IPS-15b (cell line): ENCODE measurements at regions not wholly inside any gene's neighbourhood (a gene's known extent, or its start where the extent isn't known, plus 50 kb on each side); places are given as distances from the start of the nearest gene placed in this dataset.
"Not testable (repeated sequence)": the region's sequence is repeated elsewhere in the genome, so short reads cannot be mapped to it uniquely, and the experiment has no call there.

Experiments used
- H3K27me3 ChIP-seq: one replicate; pipeline ENCODE4 v1.6.1; 2013; ENCODE audit warnings: low read length; ENCODE audit not compliant: control insufficient read depth, insufficient read depth
- H3K36me3 ChIP-seq: one replicate; pipeline ENCODE4 v1.6.1; 2013; ENCODE audit warnings: low read length; ENCODE audit not compliant: control insufficient read depth, insufficient read depth
- H3K4me1 ChIP-seq: one replicate; pipeline ENCODE4 v1.6.1; 2013; ENCODE audit warnings: mild to moderate bottlenecking, low read length; ENCODE audit not compliant: control insufficient read depth, insufficient read depth
- H3K4me3 ChIP-seq: one replicate; pipeline ENCODE4 v1.5.1; 2013; ENCODE audit warnings: low read depth, low read length
- H3K9ac ChIP-seq: one replicate; pipeline ENCODE4 v1.6.1; 2013; ENCODE audit warnings: low read depth, mild to moderate bottlenecking, low read length
- H3K9me3 ChIP-seq: one replicate; pipeline ENCODE4 v1.6.1; 2013; ENCODE audit warnings: mild to moderate bottlenecking, low read length; ENCODE audit not compliant: control insufficient read depth, insufficient read depth

- Histone ChIP-seq H3K27me3 (no peaks in the 10 kb centered on the region), H3K4me3 (no peak overlapping the region), H3K4me1 (peaks cover 2% of the 10 kb centered on the region), H3K36me3 (no peaks in the 10 kb centered on the region), H3K9ac (no peak overlapping the region), H3K9me3 (no peaks in the 10 kb centered on the region)
Measured at GRCh38 chr2:12554224-12555011, 162.3 kb upstream of the TRIB2 start.

- Histone ChIP-seq H3K9ac (no peak overlapping the region), H3K4me1 (peaks cover 2% of the 10 kb centered on the region), H3K36me3 (no peaks in the 10 kb centered on the region), H3K4me3 (no peak overlapping the region), H3K27me3 (no peaks in the 10 kb centered on the region), H3K9me3 (no peaks in the 10 kb centered on the region)
Measured at GRCh38 chr2:12555012-12555645, 161.6 kb upstream of the TRIB2 start.

- Histone ChIP-seq H3K9ac (no peak overlapping the region), H3K27me3 (no peaks in the 10 kb centered on the region), H3K4me3 (no peak overlapping the region), H3K4me1 (peaks cover 2% of the 10 kb centered on the region), H3K36me3 (no peaks in the 10 kb centered on the region), H3K9me3 (no peaks in the 10 kb centered on the region)
Measured at GRCh38 chr2:12556762-12557161, 160.0 kb upstream of the TRIB2 start.

- H3K27me3 ChIP-seq, result no peaks in the 10 kb centered on the region
- peaks cover 2% of the 10 kb centered on the region for H3K4me1 ChIP-seq
- no peak overlapping the region for H3K9ac ChIP-seq
- H3K36me3 ChIP-seq, result no peaks in the 10 kb centered on the region
- no peak overlapping the region for H3K4me3 ChIP-seq
- no peaks in the 10 kb centered on the region for H3K9me3 ChIP-seq
Measured at GRCh38 chr2:12557688-12558087, 159.0 kb upstream of the TRIB2 start.

- Histone ChIP-seq H3K4me1 (peaks cover 2% of the 10 kb centered on the region), H3K27me3 (no peaks in the 10 kb centered on the region), H3K4me3 (no peak overlapping the region), H3K9ac (no peak overlapping the region), H3K9me3 (no peaks in the 10 kb centered on the region), H3K36me3 (no peaks in the 10 kb centered on the region)
Measured at GRCh38 chr2:12558519-12558918, 158.2 kb upstream of the TRIB2 start.

GRCh38 chr2:12560618-12561017, 156.1 kb upstream of the TRIB2 start:
- H3K4me1 ChIP-seq, result no peaks in the 10 kb centered on the region
- no peaks in the 10 kb centered on the region for H3K36me3 ChIP-seq
- no peak overlapping the region for H3K4me3 ChIP-seq
- H3K9me3 ChIP-seq, result no peaks in the 10 kb centered on the region
- H3K27me3 ChIP-seq, result no peaks in the 10 kb centered on the region
- no peak overlapping the region for H3K9ac ChIP-seq

GRCh38 chr2:12567411-12567810, 149.3 kb upstream of the TRIB2 start:
- H3K9me3 ChIP-seq, result no peaks in the 10 kb centered on the region
- no peaks in the 10 kb centered on the region for H3K36me3 ChIP-seq
- no peaks in the 10 kb centered on the region for H3K27me3 ChIP-seq
- no peak overlapping the region for H3K9ac ChIP-seq
- H3K4me3 ChIP-seq, result no peak overlapping the region
- H3K4me1 ChIP-seq, result no peaks in the 10 kb centered on the region

- not testable (repeated sequence) for H3K9me3 ChIP-seq, H3K9ac ChIP-seq, H3K36me3 ChIP-seq, H3K4me1 ChIP-seq, H3K27me3 ChIP-seq, H3K4me3 ChIP-seq
Measured at GRCh38 chr2:12569510-12569909, 147.2 kb upstream of the TRIB2 start.

GRCh38 chr2:12569929-12570328, 146.8 kb upstream of the TRIB2 start:
- H3K4me1 ChIP-seq, H3K36me3 ChIP-seq, H3K9ac ChIP-seq, H3K27me3 ChIP-seq, H3K9me3 ChIP-seq, H3K4me3 ChIP-seq: not testable (repeated sequence)

GRCh38 chr2:12577091-12577490, 139.6 kb upstream of the TRIB2 start:
- H3K9me3 ChIP-seq, result no peaks in the 10 kb centered on the region
- H3K27me3 ChIP-seq, result no peaks in the 10 kb centered on the region
- no peaks in the 10 kb centered on the region for H3K36me3 ChIP-seq
- H3K4me3 ChIP-seq, result no peak overlapping the region
- no peaks in the 10 kb centered on the region for H3K4me1 ChIP-seq
- no peak overlapping the region for H3K9ac ChIP-seq

- H3K27me3 ChIP-seq, result no peaks in the 10 kb centered on the region
- no peaks in the 10 kb centered on the region for H3K9me3 ChIP-seq
- no peaks in the 10 kb centered on the region for H3K36me3 ChIP-seq
- H3K4me1 ChIP-seq, result no peaks in the 10 kb centered on the region
- no peak overlapping the region for H3K4me3 ChIP-seq
- no peak overlapping the region for H3K9ac ChIP-seq
Measured at GRCh38 chr2:12577567-12578253, 139.0 kb upstream of the TRIB2 start.

GRCh38 chr2:12579018-12579417, 137.7 kb upstream of the TRIB2 start:
- no peaks in the 10 kb centered on the region for H3K27me3 ChIP-seq
- no peak overlapping the region for H3K4me3 ChIP-seq
- H3K36me3 ChIP-seq, result no peaks in the 10 kb centered on the region
- no peaks in the 10 kb centered on the region for H3K4me1 ChIP-seq
- no peak overlapping the region for H3K9ac ChIP-seq
- no peaks in the 10 kb centered on the region for H3K9me3 ChIP-seq
